GM19351 (cell line): ENCODE measurements at regions not wholly inside any gene's neighbourhood (a gene's known extent, or its start where the extent isn't known, plus 50 kb on each side); places are given as distances from the start of the nearest gene placed in this dataset.
"Not testable (repeated sequence)": the region's sequence is repeated elsewhere in the genome, so short reads cannot be mapped to it uniquely, and the experiment has no call there.

Source experiments
- ATAC-seq: cut with Tn5 transposase; IDR thresholded peaks from one replicate; pipeline ENCODE4 v1.9.1; 2021; ENCODE audit warnings: mild to moderate bottlenecking, moderate library complexity; ENCODE audit not compliant: unreplicated experiment

GRCh38 chr3:177905173-177906125, 630.8 kb upstream of the KCNMB2 start:
- no peak for ATAC-seq

GRCh38 chr3:177906126-177906511, 630.1 kb upstream of the KCNMB2 start:
- no peak for ATAC-seq

GRCh38 chr3:177906578-177907229, 629.5 kb upstream of the KCNMB2 start:
- ATAC-seq: no peak

GRCh38 chr3:177909530-177909929, 626.7 kb upstream of the KCNMB2 start:
- ATAC-seq: not testable (repeated sequence)

- no peak for ATAC-seq
Measured at GRCh38 chr3:177914224-177914623, 622.0 kb upstream of the KCNMB2 start.

GRCh38 chr3:177916461-177916860, 619.8 kb upstream of the KCNMB2 start:
- no peak for ATAC-seq

GRCh38 chr3:177917234-177917861, 618.9 kb upstream of the KCNMB2 start:
- ATAC-seq: no peak

- ATAC-seq: no peak
Measured at GRCh38 chr3:177921153-177921552, 615.1 kb upstream of the KCNMB2 start.

GRCh38 chr3:177924261-177924660, 612.0 kb upstream of the KCNMB2 start:
- ATAC-seq: no peak

- peak; percentile 84 for ATAC-seq
Measured at GRCh38 chr3:177928172-177928873, 607.9 kb upstream of the KCNMB2 start.

- no peak for ATAC-seq
Measured at GRCh38 chr3:177929310-177929709, 606.9 kb upstream of the KCNMB2 start.

GRCh38 chr3:177930771-177931170, 605.5 kb upstream of the KCNMB2 start:
- ATAC-seq: no peak

- no peak for ATAC-seq
Measured at GRCh38 chr3:177931346-177931745, 604.9 kb upstream of the KCNMB2 start.

GRCh38 chr3:177932346-177932745, 603.9 kb upstream of the KCNMB2 start:
- no peak for ATAC-seq

- ATAC-seq: no peak
Measured at GRCh38 chr3:177932750-177933660, 603.2 kb upstream of the KCNMB2 start.

GRCh38 chr3:177934001-177934891, 602.0 kb upstream of the KCNMB2 start:
- no peak for ATAC-seq

GRCh38 chr3:177935047-177935446, 601.2 kb upstream of the KCNMB2 start:
- ATAC-seq: no peak

GRCh38 chr3:177936721-177937120, 599.5 kb upstream of the KCNMB2 start:
- ATAC-seq: no peak

GRCh38 chr3:177942911-177943310, 593.3 kb upstream of the KCNMB2 start:
- ATAC-seq: no peak
